K562 (cell line): ENCODE measurements at regions not wholly inside any gene's neighbourhood (a gene's known extent, or its start where the extent isn't known, plus 50 kb on each side); places are given as distances from the start of the nearest gene placed in this dataset.

ENCODE experiments used
- ATAC-seq: fragments of 200-7000 bp; cut with Tn5 transposase; 3 replicates; pipeline ENCODE4 v1.9.1; 2020; ENCODE audit warnings: moderate library complexity
- BruUV-seq: library from RNA; stranded (reverse); fragments of 400-500 nt; replicated peaks from 2 replicates; lab custom pipeline; 2021; lab: Mats Ljungman, UMichigan
- CTCF ChIA-PET: fragments of 300-600 bp; formaldehyde crosslinking; extraction: SDS; loops from one replicate; lab custom pipeline; 2021; ENCODE audit warnings: low intra/inter-chr PET ratio; lab: Yijun Ruan, JAX
- POLR2A ChIA-PET: fragments of 300-600, 350-650 bp; sonication (Branson Sonifier 250); formaldehyde crosslinking; extraction: SDS; loops from one replicate; lab custom pipeline; 2021; ENCODE audit warnings: antibody characterized with exemption, inconsistent platforms; lab: Yijun Ruan, JAX
- DNase-seq, 4 experiments: peaks; one replicate each; pipeline versions ENCODE4 v3.0.0 to v3.0.0-alpha.2; 2011 to 2018; ENCODE audit warnings: low spot score in 3 of 4, mixed read lengths in 3 of 4; ENCODE audit errors: extremely low read depth in 1 of 4
- FAIRE-seq: peaks from 2 replicates; lab custom pipeline; 2011; peaks lifted over from hg19 to GRCh38; lab: Jason Lieb, UNC
- H2AFZ ChIP-seq: 2 replicates; pipeline ENCODE4 v1.6.0; 2011; ENCODE audit warnings: low read depth, low read length, control low read depth, inconsistent platforms
- H3K27ac ChIP-seq: fragments of 200-600 bp; 3 replicates; pipeline ENCODE4 v1.8.0; 2011; ENCODE audit warnings: low read depth, mild to moderate bottlenecking, control low read depth, inconsistent platforms, low read length, moderate library complexity, mixed read lengths; ENCODE audit errors: extremely low read depth
- H3K27me3 ChIP-seq, 2 experiments: fragments of 300-600 bp in 1 of 2; 2 replicates in 1 of 2; 3 replicates in 1 of 2; pipeline versions ENCODE4 v1.6.0 to v1.8.0; 2011; ENCODE audit warnings: inconsistent platforms in 2 of 2, low read length in 2 of 2, mild to moderate bottlenecking in 1 of 2, mixed read lengths in 1 of 2, moderate library complexity in 1 of 2; ENCODE audit not compliant: control insufficient read depth in 2 of 2, insufficient read depth in 2 of 2
- H3K36me3 ChIP-seq: fragments of 300-600 bp; 3 replicates; pipeline ENCODE4 v1.8.0; 2011; ENCODE audit warnings: mild to moderate bottlenecking, low read length, inconsistent platforms; ENCODE audit not compliant: control insufficient read depth, insufficient read depth
- H3K4me1 ChIP-seq, 2 experiments: fragments of 200-600 bp in 1 of 2; replicated peaks in 1 of 2; 2 replicates in 1 of 2; 3 replicates in 1 of 2; pipeline versions ENCODE4 v1.5.1 to v1.8.0; 2011; ENCODE audit warnings: inconsistent platforms in 2 of 2, low read length in 2 of 2, mild to moderate bottlenecking in 1 of 2, mixed read lengths in 1 of 2, moderate library complexity in 1 of 2; ENCODE audit not compliant: control insufficient read depth in 2 of 2, insufficient read depth in 2 of 2
- H3K4me2 ChIP-seq: 2 replicates; pipeline ENCODE4 v1.6.1; 2011; ENCODE audit warnings: low read length, control low read depth, inconsistent platforms, mixed read lengths; ENCODE audit not compliant: insufficient read depth
- H3K4me3 ChIP-seq: fragments of 200-600 bp; sonication (generic), shearing (Covaris generic); 2 replicates; pipeline ENCODE4 v1.5.1; 2016; ENCODE audit warnings: control low read depth, inconsistent platforms
- H3K79me2 ChIP-seq: fragments of 200-600 bp; 3 replicates; pipeline ENCODE4 v1.8.0; 2011; ENCODE audit warnings: low read length, inconsistent platforms; ENCODE audit not compliant: control insufficient read depth, insufficient read depth
- H3K9ac ChIP-seq, 2 experiments: 2 replicates each; pipeline versions ENCODE4 v1.6.0 to v1.6.1; 2011; ENCODE audit warnings: low read depth in 2 of 2, low read length in 2 of 2, control low read depth in 1 of 2, inconsistent platforms in 1 of 2, mild to moderate bottlenecking in 1 of 2, mixed read lengths in 1 of 2; ENCODE audit not compliant: insufficient read depth in 1 of 2
- H3K9me1 ChIP-seq: one replicate; pipeline ENCODE4 v1.6.0; 2011; ENCODE audit warnings: inconsistent platforms, mild to moderate bottlenecking, low read length, moderate library complexity; ENCODE audit not compliant: control insufficient read depth, insufficient read depth
- H3K9me3 ChIP-seq: replicated peaks from 2 replicates; pipeline ENCODE4 v1.5.1; 2011; ENCODE audit warnings: low read depth, low read length, inconsistent platforms; ENCODE audit not compliant: control insufficient read depth, insufficient read depth
- H4K20me1 ChIP-seq: replicated peaks from 2 replicates; pipeline ENCODE4 v1.6.1; 2011; ENCODE audit warnings: low read length, inconsistent platforms, mixed read lengths; ENCODE audit not compliant: control insufficient read depth, insufficient read depth
- MAFF ChIP-seq: IDR thresholded peaks from 2 replicates; pipeline ENCODE4 v1.6.1; 2012; ENCODE audit warnings: low read length, improper control_type of control experiment
- TAF1 ChIP-seq: IDR thresholded peaks from 2 replicates; pipeline ENCODE4 v1.6.1; 2011; ENCODE audit warnings: mild to moderate bottlenecking, low read length, moderate library complexity; ENCODE audit not compliant: insufficient read depth, control insufficient read depth, severe bottlenecking; ENCODE audit errors: extremely low read depth
- ZNF124 ChIP-seq: sonication (generic); formaldehyde crosslinking; IDR thresholded peaks from 2 replicates; pipeline ENCODE4 v1.8.1; 2022; ENCODE audit warnings: missing genetic modification reagents
- ZNF316 ChIP-seq: fragments of 450-650 bp; IDR thresholded peaks from 2 replicates; pipeline ENCODE4 v1.6.1; 2016
- WGBS: fragments of 100-300 bp; shearing (Covaris generic); methylation state at CpG from one replicate; pipeline ENCODE4 v1.1.6; 2016; ENCODE audit warnings: low coverage, mixed read lengths; ENCODE audit not compliant: insufficient coverage; ENCODE audit errors: missing lambda C conversion rate; 5-methylcytosine and 5-hydroxymethylcytosine counted together
- in situ Hi-C: fragments of 300-500 bp; cut with MboI; formaldehyde crosslinking; loops from 4 replicates; pipeline ENCODE4 v1.15.0; 2018; ENCODE audit warnings: inconsistent platforms, mixed read lengths
- intact Hi-C: fragments of 100-400 bp; cut with micrococcal nuclease; formaldehyde crosslinking; loops from 2 replicates; pipeline ENCODE4 v1.14.2; 2022
- TF ChIP-seq, protein P1 (sequence below): IDR thresholded peaks from 2 replicates; pipeline ENCODE4 v1.6.1; 2014; ENCODE audit warnings: antibody characterized with exemption
- TF ChIP-seq, protein P2 (sequence below): fragments of 150-350 bp; IDR thresholded peaks from 2 replicates; pipeline ENCODE4 v1.6.1; 2014; ENCODE audit warnings: low read depth, mild to moderate bottlenecking, low read length, borderline replicate concordance

DNA sequence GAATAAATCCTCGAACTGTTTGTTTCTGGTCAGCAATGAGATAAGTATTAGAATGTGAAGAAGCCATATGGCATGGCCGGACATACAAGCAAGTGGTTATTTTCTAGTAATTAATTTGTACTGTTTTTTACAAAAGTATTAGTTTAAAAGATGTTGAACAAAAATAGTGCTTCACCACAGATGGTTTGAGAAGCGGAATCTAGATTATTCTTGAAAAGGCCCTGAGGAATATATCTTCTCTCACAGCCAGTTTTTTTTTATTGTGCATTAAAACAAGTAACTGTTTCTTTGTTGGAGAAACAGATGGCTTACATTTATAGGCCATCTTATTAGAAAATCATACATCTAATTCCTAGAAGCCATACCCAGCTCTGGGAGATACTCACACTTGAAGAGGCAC lies 153.3 kb downstream of the TMEM26 start (continued):
- no peak for TF ChIP-seq TAF1
- TF ChIP-seq, all 486 proteins: peak for 0

DNA sequence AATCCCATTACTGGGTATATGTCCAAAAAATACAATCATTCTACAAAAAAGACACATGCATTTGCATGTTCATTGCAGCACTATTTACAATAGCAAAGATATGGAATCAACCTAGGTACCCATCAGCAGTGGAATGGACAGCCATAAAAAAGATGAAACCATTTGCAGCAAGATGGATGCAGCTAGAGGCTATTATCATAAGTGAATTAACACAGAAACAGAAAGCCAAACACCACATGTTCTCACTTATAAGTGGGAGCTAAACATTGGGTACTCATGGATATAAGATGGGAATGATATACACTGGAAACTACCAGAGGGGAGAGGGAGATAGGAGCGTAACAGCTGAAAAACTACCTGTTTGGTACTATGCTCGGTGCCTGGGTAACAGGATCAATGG lies 154.0 kb downstream of the TMEM26 start:
- Histone ChIP-seq H3K9ac (no peak overlapping the region), H3K4me3 (no peak overlapping the region), H3K27me3 (no peaks in the 10 kb centered on the region), H3K4me2 (no peak overlapping the region), H3K9me3 (no peaks in the 10 kb centered on the region), H3K4me1 (no peaks in the 10 kb centered on the region), H3K79me2 (no peaks in the 10 kb centered on the region), H3K27ac (no peak overlapping the region), H3K36me3 (no peaks in the 10 kb centered on the region), H3K9me1 (no peaks in the 10 kb centered on the region), H4K20me1 (no peaks in the 10 kb centered on the region), H2AFZ (no peak overlapping the region)
- 0% methylated on average over 2 of the region's 2 CpGs for WGBS
- intact Hi-C loops: no loop called here
- DNase-seq: no peak
- in situ Hi-C loops: no loop called here
- no peak for FAIRE-seq
- ChIA-PET CTCF (no interaction called here), POLR2A (interaction anchor here (0.9 to 1.1 kb wide), 2 partner anchors 11 to 1246 kb away, joined by 3 to 5 read pairs; no protein-coding TSS in a partner anchor)
- ATAC-seq: no peak
- BruUV-seq: no TSS peak
- TF ChIP-seq, protein P1, sequence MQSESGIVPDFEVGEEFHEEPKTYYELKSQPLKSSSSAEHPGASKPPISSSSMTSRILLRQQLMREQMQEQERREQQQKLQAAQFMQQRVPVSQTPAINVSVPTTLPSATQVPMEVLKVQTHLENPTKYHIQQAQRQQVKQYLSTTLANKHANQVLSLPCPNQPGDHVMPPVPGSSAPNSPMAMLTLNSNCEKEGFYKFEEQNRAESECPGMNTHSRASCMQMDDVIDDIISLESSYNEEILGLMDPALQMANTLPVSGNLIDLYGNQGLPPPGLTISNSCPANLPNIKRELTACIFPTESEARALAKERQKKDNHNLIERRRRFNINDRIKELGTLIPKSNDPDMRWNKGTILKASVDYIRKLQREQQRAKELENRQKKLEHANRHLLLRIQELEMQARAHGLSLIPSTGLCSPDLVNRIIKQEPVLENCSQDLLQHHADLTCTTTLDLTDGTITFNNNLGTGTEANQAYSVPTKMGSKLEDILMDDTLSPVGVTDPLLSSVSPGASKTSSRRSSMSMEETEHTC: no peak
- TF ChIP-seq MAFF: no peak
- TF ChIP-seq ZNF316: no peak
- TF ChIP-seq, protein P2, sequence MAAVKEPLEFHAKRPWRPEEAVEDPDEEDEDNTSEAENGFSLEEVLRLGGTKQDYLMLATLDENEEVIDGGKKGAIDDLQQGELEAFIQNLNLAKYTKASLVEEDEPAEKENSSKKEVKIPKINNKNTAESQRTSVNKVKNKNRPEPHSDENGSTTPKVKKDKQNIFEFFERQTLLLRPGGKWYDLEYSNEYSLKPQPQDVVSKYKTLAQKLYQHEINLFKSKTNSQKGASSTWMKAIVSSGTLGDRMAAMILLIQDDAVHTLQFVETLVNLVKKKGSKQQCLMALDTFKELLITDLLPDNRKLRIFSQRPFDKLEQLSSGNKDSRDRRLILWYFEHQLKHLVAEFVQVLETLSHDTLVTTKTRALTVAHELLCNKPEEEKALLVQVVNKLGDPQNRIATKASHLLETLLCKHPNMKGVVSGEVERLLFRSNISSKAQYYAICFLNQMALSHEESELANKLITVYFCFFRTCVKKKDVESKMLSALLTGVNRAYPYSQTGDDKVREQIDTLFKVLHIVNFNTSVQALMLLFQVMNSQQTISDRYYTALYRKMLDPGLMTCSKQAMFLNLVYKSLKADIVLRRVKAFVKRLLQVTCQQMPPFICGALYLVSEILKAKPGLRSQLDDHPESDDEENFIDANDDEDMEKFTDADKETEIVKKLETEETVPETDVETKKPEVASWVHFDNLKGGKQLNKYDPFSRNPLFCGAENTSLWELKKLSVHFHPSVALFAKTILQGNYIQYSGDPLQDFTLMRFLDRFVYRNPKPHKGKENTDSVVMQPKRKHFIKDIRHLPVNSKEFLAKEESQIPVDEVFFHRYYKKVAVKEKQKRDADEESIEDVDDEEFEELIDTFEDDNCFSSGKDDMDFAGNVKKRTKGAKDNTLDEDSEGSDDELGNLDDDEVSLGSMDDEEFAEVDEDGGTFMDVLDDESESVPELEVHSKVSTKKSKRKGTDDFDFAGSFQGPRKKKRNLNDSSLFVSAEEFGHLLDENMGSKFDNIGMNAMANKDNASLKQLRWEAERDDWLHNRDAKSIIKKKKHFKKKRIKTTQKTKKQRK: no peak
- TF ChIP-seq ZNF124: no peak
